ENCODE measurements at regions not wholly inside any gene's neighbourhood (a gene's known extent, or its start where the extent isn't known, plus 50 kb on each side); places are given as distances from the start of the nearest gene placed in this dataset.

DNA sequence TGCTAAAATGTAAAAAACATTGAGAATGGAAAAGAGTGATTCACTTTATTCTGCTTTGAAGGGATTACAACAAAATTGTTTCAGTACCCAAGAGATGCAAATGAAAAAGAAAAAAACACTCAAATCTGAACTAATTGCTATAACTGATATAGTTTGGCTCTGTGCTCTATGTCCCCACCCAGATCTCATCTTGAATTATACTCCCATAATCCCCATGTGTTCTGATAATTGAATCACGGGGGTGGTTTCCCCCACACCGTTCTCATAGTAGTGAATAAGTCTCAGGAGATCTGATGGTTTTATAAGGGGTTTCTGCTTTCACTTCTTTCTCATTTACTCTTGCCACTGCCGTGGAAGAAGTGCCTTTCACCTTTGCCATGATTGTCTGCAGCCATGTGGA lies 213.6 kb upstream of the GALNTL6 start:
- TF ChIP-seq, protein P1, sequence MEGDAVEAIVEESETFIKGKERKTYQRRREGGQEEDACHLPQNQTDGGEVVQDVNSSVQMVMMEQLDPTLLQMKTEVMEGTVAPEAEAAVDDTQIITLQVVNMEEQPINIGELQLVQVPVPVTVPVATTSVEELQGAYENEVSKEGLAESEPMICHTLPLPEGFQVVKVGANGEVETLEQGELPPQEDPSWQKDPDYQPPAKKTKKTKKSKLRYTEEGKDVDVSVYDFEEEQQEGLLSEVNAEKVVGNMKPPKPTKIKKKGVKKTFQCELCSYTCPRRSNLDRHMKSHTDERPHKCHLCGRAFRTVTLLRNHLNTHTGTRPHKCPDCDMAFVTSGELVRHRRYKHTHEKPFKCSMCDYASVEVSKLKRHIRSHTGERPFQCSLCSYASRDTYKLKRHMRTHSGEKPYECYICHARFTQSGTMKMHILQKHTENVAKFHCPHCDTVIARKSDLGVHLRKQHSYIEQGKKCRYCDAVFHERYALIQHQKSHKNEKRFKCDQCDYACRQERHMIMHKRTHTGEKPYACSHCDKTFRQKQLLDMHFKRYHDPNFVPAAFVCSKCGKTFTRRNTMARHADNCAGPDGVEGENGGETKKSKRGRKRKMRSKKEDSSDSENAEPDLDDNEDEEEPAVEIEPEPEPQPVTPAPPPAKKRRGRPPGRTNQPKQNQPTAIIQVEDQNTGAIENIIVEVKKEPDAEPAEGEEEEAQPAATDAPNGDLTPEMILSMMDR (IDR thresholded peaks at IDR 0.05; ENCODE audit: control extremely low read depth, extremely low read depth) = no peak

DNA sequence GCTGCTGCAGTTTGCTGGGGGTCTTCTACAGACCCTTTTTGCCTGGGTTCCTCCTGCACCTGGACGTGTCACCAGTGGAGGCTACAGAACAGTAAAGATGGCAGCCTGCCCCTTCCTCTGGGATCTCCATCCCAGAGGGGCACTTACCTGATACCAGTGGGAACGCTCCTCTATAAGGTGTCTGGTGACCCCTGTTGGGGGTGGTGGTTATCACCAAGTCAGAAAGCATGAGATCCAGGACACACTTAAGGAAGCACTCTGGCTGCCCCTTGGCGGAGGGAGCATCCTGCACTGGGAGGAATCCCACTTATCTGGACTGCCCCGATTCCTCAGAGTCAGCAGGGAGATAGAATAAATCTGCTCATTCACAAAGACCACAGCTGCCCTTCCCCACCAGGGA lies 218.9 kb upstream of the GALNTL6 start:
- ATAC-seq (ENCODE audit: insufficient read depth, low FRiP score) = no peak
- 86 to 96% methylated on average over 4 of the region's 4 CpGs for WGBS, 2 donors
- TF ChIP-seq, protein P1 (IDR thresholded peaks at IDR 0.05; ENCODE audit: control extremely low read depth, extremely low read depth) = no peak
- Histone ChIP-seq H3K36me3 (ENCODE audit: control insufficient read depth in 4 of 4, insufficient read depth in 4 of 4, low read length in 4 of 4) (no peaks in the 10 kb centered on the region), H3K27ac (ENCODE audit: low read depth in 1 of 2, low read length in 1 of 2) (no peak overlapping the region), H3K4me3 (no peak overlapping the region), H3K9ac (ENCODE audit: insufficient read depth in 1 of 2, low read length in 2 of 2) (no peak overlapping the region), H3K9me3 (ENCODE audit: control insufficient read depth in 4 of 4, insufficient read depth in 3 of 4, low read length in 3 of 4) (peaks cover 0 to 3% (median 1%) of the 10 kb centered on the region in 4 donors), H3K4me1 (ENCODE audit: control insufficient read depth in 5 of 5, insufficient read depth in 5 of 5, low read length in 5 of 5) (no peaks in the 10 kb centered on the region), H3K27me3 (ENCODE audit: control insufficient read depth in 3 of 3, insufficient read depth in 3 of 3, low read length in 2 of 3) (no peaks in the 10 kb centered on the region)
- no peak for DNase-seq

More for the DNA sequence above, 213.6 kb upstream of the GALNTL6 start:
- DNase-seq (no peak), ATAC-seq (ENCODE audit: insufficient read depth, low FRiP score) (no peak)
- Histone ChIP-seq H3K9ac (ENCODE audit: insufficient read depth in 1 of 2, low read length in 2 of 2) (no peak overlapping the region), H3K4me1 (ENCODE audit: control insufficient read depth in 5 of 5, insufficient read depth in 5 of 5, low read length in 5 of 5) (no peaks in the 10 kb centered on the region), H3K27ac (ENCODE audit: low read depth in 1 of 2, low read length in 1 of 2) (no peak overlapping the region), H3K27me3 (ENCODE audit: control insufficient read depth in 3 of 3, insufficient read depth in 3 of 3, low read length in 2 of 3) (no peaks in the 10 kb centered on the region), H3K36me3 (ENCODE audit: control insufficient read depth in 4 of 4, insufficient read depth in 4 of 4, low read length in 4 of 4) (no peaks in the 10 kb centered on the region), H3K4me3 (no peak overlapping the region), H3K9me3 (ENCODE audit: control insufficient read depth in 4 of 4, insufficient read depth in 3 of 4, low read length in 3 of 4) (peaks cover 0 to 3% (median 1%) of the 10 kb centered on the region in 4 donors)
- WGBS, 2 donors = 84 to 88% methylated on average over 3 of the region's 3 CpGs

DNA sequence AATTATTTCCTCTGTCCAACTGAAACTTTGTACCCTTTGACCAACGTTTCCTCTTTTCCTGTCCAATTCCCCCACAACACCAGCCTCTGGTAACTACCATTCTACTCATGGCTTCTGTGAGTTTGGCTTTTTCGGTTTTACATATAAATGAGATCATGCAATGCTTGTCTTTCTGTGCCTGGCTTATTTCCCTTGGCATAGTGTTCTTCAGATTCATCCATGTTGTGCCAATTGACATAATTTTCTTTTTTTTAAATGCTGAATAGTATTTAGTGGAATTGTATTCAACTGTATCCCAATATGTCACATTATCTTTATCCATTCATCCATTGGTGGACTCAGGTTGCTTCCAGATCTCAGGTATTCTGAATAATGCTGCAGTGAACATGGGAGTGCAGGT lies 222.5 kb upstream of the GALNTL6 start:
- TF ChIP-seq, protein P1 (IDR thresholded peaks at IDR 0.05; ENCODE audit: control extremely low read depth, extremely low read depth) = no peak
- no peak for DNase-seq
- no peak overlapping the region for H3K27ac ChIP-seq (ENCODE audit: low read depth in 1 of 2, low read length in 1 of 2)
- H3K36me3 ChIP-seq (ENCODE audit: control insufficient read depth in 4 of 4, insufficient read depth in 4 of 4, low read length in 4 of 4) = no peaks in the 10 kb centered on the region
- no peaks in the 10 kb centered on the region for H3K27me3 ChIP-seq (ENCODE audit: control insufficient read depth in 3 of 3, insufficient read depth in 3 of 3, low read length in 2 of 3)
- ATAC-seq (ENCODE audit: insufficient read depth, low FRiP score) = no peak
- H3K9ac ChIP-seq (ENCODE audit: insufficient read depth in 1 of 2, low read length in 2 of 2) = no peak overlapping the region
- no peaks in the 10 kb centered on the region for H3K4me1 ChIP-seq (ENCODE audit: control insufficient read depth in 5 of 5, insufficient read depth in 5 of 5, low read length in 5 of 5)
- H3K9me3 ChIP-seq (ENCODE audit: control insufficient read depth in 4 of 4, insufficient read depth in 3 of 4, low read length in 3 of 4) = peaks cover 0 to 3% (median 1%) of the 10 kb centered on the region in 4 donors
- WGBS, 2 donors = 48 to 56% methylated on average over 2 of the region's 2 CpGs
- no peak overlapping the region for H3K4me3 ChIP-seq

DNA sequence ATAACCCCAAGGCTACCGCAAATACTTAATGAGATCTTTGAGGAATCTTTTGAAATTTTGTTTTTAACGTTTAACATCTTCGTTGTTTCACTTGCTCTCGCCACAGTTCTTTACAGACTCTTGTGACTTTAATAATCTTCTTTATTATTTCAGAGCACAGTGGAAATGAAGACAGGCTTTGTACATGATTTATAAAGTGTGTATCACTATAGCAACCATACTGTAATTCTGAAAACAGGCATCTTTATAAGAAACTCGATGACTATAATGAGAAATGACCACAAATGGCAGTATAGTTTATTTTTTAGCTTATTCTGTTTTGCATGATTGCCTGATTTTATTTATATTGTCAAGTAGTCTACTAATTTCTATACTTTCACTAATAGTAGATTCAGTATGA lies 224.4 kb upstream of the GALNTL6 start:
- H3K36me3 ChIP-seq (ENCODE audit: control insufficient read depth in 4 of 4, insufficient read depth in 4 of 4, low read length in 4 of 4) = no peaks in the 10 kb centered on the region
- H3K27me3 ChIP-seq (ENCODE audit: control insufficient read depth in 3 of 3, insufficient read depth in 3 of 3, low read length in 2 of 3) = no peaks in the 10 kb centered on the region
- WGBS, 2 donors = 81 to 88% methylated on average over 5 of the region's 5 CpGs
- no peak overlapping the region for H3K9ac ChIP-seq (ENCODE audit: insufficient read depth in 1 of 2, low read length in 2 of 2)
- no peak overlapping the region for H3K27ac ChIP-seq (ENCODE audit: low read depth in 1 of 2, low read length in 1 of 2)
- no peak overlapping the region for H3K4me3 ChIP-seq
- H3K4me1 ChIP-seq (ENCODE audit: control insufficient read depth in 5 of 5, insufficient read depth in 5 of 5, low read length in 5 of 5) = no peaks in the 10 kb centered on the region
- TF ChIP-seq, protein P1 (IDR thresholded peaks at IDR 0.05; ENCODE audit: control extremely low read depth, extremely low read depth) = no peak
- ATAC-seq (ENCODE audit: insufficient read depth, low FRiP score) (no peak), DNase-seq (no peak)
- H3K9me3 ChIP-seq (ENCODE audit: control insufficient read depth in 4 of 4, insufficient read depth in 3 of 4, low read length in 3 of 4) = no peaks in the 10 kb centered on the region
